ENCODE measurements at regions not wholly inside any gene's neighbourhood (a gene's known extent, or its start where the extent isn't known, plus 50 kb on each side); places are given as distances from the start of the nearest gene placed in this dataset.

DNA sequence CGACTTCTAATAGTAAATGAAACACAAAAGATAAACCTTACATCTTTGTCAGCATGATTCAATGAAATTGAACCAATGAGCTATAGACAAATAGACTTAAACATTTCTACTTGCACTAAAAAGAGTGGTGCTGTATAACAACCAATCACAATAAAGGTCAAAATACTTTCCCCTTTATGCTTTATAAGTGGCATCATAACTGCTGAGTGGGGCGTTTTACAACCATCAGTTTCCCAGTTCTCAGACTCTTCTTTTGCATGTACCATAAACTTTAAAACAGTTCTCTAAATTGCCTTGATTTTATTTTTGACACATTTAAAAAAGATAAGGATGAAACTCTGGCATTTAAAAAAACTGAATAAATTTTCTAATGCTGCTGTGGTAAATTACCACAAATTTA lies 356.2 kb downstream of the NNT start:
- no peak for DNase-seq
- H3K4me1 ChIP-seq = no peaks in the 10 kb centered on the region

DNA sequence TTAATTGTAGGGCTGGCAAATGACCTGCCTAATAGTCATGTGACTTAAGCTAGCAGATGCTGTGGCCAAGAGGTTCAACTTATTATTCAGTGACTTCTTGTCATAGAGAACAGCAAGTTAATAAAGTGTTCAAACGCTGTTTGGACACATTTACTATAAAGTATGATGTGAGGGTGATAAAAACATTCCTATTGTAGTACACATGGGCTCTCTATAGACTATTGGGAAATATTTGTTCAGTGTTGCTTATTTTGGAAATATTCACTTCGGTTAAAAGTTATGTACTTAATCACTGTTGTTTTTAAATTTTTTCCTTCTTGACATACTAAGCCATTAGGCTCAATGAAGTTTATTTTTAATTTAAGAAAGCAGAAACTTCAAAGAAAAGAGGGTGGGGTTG lies 345.0 kb downstream of the NNT start:
- no peaks in the 10 kb centered on the region for H3K4me1 ChIP-seq
- intact Hi-C loops (cut with DNase I) = no loop called here
- ATAC-seq = no peak
- H3K36me3 ChIP-seq = no peaks in the 10 kb centered on the region
- H3K27ac ChIP-seq = no peak overlapping the region
- no peak for DNase-seq
- no peak overlapping the region for H3K4me3 ChIP-seq
- H3K9me3 ChIP-seq = peaks cover 6% of the 10 kb centered on the region
- H3K27me3 ChIP-seq = no peaks in the 10 kb centered on the region
- TF ChIP-seq, protein P1, sequence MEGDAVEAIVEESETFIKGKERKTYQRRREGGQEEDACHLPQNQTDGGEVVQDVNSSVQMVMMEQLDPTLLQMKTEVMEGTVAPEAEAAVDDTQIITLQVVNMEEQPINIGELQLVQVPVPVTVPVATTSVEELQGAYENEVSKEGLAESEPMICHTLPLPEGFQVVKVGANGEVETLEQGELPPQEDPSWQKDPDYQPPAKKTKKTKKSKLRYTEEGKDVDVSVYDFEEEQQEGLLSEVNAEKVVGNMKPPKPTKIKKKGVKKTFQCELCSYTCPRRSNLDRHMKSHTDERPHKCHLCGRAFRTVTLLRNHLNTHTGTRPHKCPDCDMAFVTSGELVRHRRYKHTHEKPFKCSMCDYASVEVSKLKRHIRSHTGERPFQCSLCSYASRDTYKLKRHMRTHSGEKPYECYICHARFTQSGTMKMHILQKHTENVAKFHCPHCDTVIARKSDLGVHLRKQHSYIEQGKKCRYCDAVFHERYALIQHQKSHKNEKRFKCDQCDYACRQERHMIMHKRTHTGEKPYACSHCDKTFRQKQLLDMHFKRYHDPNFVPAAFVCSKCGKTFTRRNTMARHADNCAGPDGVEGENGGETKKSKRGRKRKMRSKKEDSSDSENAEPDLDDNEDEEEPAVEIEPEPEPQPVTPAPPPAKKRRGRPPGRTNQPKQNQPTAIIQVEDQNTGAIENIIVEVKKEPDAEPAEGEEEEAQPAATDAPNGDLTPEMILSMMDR (IDR thresholded peaks at IDR 0.05) = no peak

More for the DNA sequence above, 356.2 kb downstream of the NNT start:
- no peak overlapping the region for H3K4me3 ChIP-seq
- no peak for ATAC-seq
- no peak overlapping the region for H3K27ac ChIP-seq
- no peaks in the 10 kb centered on the region for H3K27me3 ChIP-seq
- H3K36me3 ChIP-seq = no peaks in the 10 kb centered on the region
- H3K9me3 ChIP-seq = no peaks in the 10 kb centered on the region
- TF ChIP-seq, protein P1 (IDR thresholded peaks at IDR 0.05) = no peak
- intact Hi-C loops (cut with DNase I) = no loop called here

DNA sequence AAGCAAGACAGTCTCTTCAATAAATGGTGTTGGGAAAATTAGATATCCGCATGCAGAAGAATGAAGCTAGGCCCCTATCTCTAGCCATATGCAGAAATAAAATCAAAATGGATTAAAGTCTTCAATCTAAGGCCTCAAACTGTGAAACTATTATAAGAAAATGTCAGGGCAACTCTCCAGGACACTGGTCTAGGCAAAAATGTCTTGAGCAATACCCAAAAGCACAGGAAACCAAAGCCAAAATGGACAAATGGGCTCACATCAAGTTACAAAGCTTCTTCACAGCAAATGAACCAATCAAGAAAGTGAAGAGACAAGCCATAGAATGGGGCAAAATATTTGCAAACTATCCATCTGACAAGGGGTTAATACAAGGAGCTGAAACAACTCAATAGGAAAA lies 338.8 kb downstream of the NNT start:
- Histone ChIP-seq H3K4me3 (no peak overlapping the region), H3K36me3 (no peaks in the 10 kb centered on the region), H3K4me1 (no peaks in the 10 kb centered on the region), H3K27me3 (no peaks in the 10 kb centered on the region), H3K9me3 (peaks cover 6% of the 10 kb centered on the region), H3K27ac (no peak overlapping the region)
- TF ChIP-seq, protein P1 (IDR thresholded peaks at IDR 0.05) = no peak
- intact Hi-C loops (cut with DNase I) = no loop called here
- ATAC-seq (no peak), DNase-seq (no peak)

DNA sequence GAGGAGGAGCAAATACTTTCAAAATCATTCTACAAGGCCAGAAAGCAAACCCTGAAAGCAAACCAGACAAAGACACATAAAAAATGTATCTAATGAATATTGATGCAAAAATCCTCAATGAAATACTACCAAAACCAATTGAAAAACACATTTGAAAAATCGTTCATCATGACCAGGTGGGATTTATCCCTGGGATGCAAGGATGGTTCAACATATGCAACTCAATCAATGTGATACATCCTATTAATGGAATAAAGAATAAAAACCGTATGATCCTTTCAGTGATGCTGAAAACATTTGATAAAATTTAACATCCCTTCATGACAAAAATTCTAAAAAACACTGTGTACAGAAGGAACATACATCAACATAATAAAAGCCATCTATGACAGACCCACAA lies 337.6 kb downstream of the NNT start:
- TF ChIP-seq, protein P1 (IDR thresholded peaks at IDR 0.05) = no peak
- intact Hi-C loops (cut with DNase I) = no loop called here
- no peak for DNase-seq
- H3K27ac ChIP-seq = no peak overlapping the region
- no peaks in the 10 kb centered on the region for H3K27me3 ChIP-seq
- no peaks in the 10 kb centered on the region for H3K9me3 ChIP-seq
- H3K36me3 ChIP-seq = no peaks in the 10 kb centered on the region
- H3K4me1 ChIP-seq = no peaks in the 10 kb centered on the region
- ATAC-seq = no peak
- H3K4me3 ChIP-seq = no peak overlapping the region

DNA sequence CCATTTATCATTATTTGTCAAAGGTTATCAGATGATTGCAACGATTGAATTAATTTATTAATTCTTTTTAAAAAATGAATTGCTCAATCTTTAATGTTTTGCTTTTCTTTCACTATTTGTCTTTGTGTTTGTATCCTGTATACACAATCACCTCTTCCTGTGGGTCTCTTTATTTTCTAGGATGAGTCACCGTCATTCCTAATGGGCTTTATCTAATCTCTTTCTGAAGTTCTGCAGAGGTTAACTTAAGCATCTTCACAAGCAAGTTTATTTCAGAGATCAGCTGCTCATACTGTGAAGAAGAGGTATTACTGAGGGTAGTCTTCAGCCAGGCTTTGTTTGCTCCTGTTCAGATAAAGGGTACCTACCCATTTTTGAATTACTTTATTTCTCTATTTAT lies 323.9 kb downstream of the NNT start:
- Histone ChIP-seq H3K27me3 (no peaks in the 10 kb centered on the region), H3K4me1 (no peaks in the 10 kb centered on the region), H3K27ac (no peak overlapping the region), H3K9me3 (no peaks in the 10 kb centered on the region), H3K36me3 (no peaks in the 10 kb centered on the region), H3K4me3 (no peak overlapping the region)
- ATAC-seq = no peak
- intact Hi-C loops (cut with DNase I) = no loop called here
- TF ChIP-seq, protein P1 (IDR thresholded peaks at IDR 0.05) = no peak
- no peak for DNase-seq

DNA sequence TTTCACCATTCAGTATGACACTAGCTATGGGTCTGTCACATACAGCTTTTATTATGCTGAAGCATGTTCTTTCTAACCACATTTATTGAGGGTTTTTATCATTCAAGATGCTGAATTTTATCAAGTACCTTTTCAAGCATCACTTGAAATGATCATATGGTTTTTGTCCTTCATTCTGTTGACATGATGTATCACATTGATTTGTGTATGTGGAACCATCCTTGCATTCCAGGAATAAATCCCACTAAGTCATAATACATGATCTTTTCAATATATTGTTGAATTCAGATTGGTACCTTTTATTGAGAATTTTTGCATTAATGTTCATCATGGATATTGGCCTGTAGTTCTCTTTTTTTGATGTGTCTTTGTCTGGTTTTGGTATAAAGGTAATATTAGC lies 317.4 kb downstream of the NNT start:
- H3K36me3 ChIP-seq = no peaks in the 10 kb centered on the region
- DNase-seq (no peak), ATAC-seq (no peak)
- no peak overlapping the region for H3K27ac ChIP-seq
- H3K4me3 ChIP-seq = no peak overlapping the region
- intact Hi-C loops (cut with DNase I) = no loop called here
- H3K27me3 ChIP-seq = no peaks in the 10 kb centered on the region
- H3K9me3 ChIP-seq = no peaks in the 10 kb centered on the region
- H3K4me1 ChIP-seq = no peaks in the 10 kb centered on the region
- TF ChIP-seq, protein P1 (IDR thresholded peaks at IDR 0.05) = no peak

All from upper lobe of right lung (tissue), 1 donor.